ENCODE measurements at regions not wholly inside any gene's neighbourhood (a gene's known extent, or its start where the extent isn't known, plus 50 kb on each side); places are given as distances from the start of the nearest gene placed in this dataset.
"Not testable (repeated sequence)": the region's sequence is repeated elsewhere in the genome, so short reads cannot be mapped to it uniquely, and the experiment has no call there.

DNA sequence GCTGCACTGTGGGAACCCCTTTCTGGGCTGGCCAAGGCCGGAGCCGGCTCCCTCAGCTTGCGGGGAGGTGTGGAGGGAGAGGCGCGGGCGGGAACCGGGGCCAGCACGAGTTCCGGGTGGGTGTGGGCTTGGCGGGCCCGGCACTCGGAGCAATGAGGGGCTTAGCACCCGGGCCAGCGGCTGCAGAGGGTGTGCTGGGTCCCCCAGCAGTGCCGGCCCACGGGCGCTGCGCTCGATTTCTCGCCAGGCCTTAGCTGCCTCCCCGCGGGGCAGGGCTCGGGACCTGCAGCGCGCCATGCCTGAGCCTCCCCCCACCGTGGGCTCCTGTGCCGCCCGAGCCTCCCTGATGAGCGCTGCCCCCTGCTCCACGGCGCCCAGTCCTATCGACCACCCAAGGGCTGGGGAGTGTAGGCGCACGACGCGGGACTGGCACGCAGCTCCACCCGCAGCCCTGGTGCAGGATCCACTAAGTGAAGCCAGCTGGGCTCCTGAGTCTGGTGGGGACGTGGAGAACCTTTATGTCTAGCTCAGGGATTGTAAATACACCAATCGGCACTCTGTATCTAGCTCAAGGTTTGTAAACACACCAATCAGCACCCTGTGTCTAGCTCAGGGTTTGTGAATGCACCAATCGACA lies 180.8 kb upstream of the OTX2 start:
- DNase-seq, result not testable (repeated sequence)

DNA sequence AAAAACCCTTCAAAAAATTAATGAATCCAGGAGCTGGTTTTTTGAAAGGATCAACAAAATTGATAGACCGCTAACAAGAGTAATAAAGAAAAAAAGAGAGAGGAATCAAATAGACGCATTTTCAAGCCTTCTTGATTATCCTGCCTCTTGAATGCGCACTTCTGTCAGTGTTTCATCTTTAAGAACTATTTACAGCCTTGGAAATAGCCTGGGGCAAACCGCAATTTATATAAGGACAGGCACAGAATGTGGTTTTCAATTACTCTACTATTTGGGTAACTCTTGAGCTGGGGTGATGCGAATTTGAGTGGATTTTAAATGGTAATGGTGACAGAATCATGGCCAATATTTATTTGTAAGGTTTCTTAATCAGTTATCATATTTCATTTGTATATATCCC lies 179.1 kb upstream of the OTX2 start:
- DNase-seq, result no peak

DNA sequence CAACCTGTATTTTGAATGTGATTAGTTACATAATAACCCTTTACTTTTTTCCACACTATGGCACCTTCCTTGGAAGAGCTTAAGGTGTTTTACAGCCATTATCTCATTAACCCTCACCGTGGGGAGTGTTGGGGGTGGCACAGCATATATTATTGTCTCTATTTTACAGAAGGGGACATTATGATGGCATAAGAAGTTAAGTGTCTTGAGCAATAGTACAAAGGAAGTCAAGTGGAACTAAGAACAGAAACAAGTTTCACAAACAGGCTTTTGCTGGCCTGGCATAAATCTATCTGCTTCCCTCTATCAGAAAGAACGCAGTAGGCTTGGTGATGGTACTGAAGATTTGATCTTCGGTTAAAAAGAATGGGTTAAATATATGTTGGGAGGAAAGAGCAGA lies 169.7 kb upstream of the OTX2 start:
- no peak for DNase-seq

DNA sequence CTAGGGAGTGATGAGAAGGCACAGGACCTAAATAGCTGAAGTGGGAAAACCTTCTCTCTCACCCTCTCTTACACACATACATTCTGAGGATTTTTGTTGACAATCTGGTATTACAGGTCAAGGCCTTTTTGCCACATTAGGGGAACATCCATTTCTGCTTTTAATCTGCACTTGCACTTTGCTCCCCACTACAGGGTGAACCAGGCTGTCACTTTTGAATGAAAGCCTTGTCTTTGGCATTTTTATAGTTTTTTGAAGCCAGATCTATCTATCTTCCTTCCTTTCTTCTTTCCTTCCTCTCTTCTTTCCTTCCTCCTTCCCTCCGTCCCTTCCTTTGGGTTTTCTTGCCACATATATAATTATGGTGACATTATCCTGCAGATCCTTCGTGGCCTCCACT lies 165.9 kb upstream of the OTX2 start:
- no peak for DNase-seq

DNA sequence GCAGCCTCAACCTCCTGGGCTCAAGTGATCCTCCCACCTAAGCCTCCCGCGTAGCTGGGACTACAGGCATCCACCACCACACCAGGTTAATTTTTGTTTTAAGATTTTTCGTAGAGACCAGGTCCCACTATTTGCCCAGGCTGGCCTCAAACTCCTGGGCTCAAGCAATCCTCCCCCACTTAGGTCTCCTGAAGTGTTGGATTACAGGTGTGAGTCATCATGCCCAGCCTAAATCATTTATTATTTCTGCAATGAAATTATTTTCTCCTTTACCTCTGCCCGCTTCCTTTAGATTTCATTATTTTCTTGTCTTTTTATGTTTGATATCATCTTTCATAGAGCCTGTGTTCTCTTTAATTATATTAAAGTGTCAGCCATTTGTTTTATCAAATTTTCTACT lies 165.2 kb upstream of the OTX2 start:
- no peak for DNase-seq

DNA sequence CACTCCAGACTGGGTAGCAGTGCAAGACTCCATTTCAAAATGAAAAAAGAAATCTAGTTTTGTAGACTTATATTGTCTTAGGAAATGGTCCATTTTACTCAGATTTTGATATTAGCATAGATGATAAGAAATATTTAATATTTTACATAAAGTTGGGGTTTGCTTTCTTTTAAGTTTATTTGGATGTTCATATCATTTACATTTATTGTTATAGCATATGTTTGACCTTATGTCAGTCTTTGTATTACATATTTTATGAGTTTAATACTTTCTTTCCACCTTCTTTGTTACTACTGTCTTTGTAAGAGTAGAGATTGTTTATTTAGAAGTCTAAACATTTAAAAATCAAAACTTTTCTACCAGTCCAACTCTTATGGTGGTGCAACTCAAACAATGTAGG lies 162.7 kb upstream of the OTX2 start:
- DNase-seq, result no peak

DNA sequence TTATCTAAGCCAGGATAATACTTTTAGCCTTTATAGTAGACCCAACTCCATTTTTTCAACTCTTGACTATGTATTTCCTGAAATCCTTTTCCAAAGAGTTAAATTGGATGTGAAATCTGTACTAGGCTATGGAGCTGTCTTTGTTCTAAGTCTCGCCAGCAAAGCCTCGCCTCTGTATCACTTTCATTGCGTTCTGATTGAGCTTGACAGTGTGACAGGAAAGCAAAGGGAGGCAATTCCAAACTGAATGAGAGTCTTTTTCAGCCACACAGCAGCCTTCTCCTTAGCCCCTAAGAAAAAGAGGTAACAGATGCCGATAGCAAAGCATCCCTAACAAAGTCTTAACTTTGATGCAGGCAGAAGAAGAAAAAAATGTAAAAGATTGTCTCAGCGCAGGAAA lies 154.6 kb upstream of the OTX2 start:
- no peak for DNase-seq

DNA sequence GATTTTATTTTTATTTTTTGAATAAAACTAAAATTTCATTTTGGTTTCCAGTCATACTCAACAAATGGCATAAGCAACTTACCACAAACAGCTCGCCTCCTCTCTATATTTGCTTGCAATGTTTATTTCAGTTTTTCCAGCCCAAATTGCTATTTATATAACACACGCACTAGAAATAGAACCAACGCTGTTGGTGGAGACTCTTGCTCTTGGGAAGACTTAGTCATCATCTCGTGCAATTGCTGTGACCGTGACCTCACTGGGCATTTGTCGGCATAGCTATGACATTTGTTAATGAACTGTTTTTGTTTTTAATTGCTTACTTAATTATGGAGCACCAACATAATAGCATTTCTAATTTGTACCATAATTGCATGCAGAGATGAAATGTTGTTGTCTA lies 153.1 kb upstream of the OTX2 start:
- DNase-seq, result no peak

DNA sequence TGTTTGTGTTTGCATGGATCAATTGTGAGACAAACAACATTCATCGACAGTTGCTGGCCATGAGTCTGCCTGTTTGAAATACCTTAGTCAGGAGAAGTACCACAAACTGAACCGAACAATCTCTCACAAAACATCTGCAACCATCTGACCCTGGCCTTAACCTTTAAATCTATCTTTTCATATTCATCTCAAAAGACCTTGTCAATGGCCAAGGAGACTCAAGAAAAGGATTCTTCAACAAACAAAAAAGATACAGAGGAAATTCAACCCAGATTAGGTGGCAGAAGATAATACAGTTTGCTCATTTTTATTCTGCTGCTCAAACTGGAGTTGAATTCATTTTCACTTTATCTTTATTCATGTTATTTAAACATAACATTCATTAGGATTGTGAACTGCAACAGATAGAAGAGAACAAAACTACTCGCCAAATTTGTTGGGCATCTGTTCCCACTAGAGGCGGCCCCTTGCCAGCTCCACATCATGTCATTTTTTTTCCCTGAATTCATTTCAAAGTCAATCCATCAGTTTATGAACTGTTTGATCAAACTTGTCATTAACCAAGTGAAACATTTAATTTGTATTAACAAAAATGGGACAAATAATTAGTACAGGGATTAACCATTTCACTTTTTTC lies 152.3 kb upstream of the OTX2 start:
- no peak for DNase-seq

DNA sequence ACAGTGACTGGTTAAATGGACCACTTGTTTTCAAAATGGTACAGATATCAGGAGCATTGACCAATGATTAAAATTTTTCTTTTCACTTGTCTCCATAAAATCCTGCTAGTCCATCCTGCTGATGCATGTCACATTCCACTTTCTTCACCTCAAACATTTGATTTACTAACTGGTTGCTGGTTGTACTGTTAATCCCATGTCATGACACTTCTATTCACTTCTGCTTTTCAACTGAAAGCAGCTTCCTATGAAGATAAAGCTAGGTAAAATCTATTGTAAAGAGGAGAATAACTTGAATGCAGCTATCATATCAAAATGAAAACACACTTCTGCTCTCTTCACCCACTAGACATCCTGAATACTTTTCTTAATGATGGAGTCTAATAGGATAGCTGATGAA lies 149.6 kb upstream of the OTX2 start:
- DNase-seq, result peak in 1 of 2 experiments; percentile 1

DNA sequence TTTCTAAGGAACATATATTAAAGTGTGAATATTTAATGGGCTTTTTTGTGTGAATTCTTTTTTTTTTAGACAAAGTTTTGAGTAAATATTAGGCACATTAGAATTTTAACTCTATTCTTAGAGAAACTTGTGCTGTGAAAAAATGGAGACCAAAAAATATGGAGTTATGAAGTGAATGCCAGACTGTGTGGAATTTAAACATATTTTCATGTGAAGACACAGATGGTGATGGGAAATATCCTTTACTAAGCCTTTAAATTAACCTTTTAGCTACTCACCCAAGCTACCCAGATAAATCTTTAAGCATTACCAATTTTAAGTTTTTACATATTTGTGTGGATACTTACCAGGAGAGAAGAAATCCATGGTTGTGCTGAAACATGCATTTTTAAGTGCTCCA lies 148.8 kb upstream of the OTX2 start:
- no peak for DNase-seq

DNA sequence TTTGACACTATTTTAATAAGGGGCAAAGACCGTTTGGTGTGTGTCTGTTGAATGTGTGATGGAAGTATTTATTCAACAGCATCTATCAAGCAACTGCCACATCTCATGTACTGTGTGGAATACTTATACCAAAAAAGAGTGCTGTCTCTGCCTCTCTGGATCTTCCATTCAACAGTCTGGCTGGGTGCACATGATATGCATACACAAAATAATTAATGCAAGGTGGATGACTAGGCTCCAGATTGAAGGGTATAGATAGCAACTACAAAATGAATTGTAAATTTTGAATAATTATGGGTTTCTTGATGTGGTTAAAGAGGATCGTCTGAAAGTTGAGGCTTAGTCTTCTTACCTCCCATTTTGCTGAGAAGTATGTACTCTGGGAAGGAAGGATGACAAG lies 145.9 kb upstream of the OTX2 start:
- no peak for DNase-seq

DNA sequence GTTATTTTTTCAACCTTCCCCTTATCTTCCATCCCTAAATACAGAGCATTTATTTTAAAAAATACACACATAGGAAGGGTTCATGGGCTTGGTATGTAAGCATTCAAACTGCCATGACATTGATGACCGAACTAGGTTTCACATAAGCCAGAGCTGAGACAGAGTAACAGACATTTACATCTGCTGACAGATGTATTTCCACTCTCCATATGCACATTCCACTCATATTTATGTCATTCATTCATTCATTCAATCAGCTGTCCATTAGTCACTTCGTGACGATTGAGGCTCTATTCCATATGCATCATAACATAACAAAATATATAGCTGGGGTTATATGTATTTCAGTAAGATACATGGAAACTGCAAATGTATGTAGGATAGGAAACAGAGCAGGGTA lies 145.5 kb upstream of the OTX2 start:
- no peak for DNase-seq

DNA sequence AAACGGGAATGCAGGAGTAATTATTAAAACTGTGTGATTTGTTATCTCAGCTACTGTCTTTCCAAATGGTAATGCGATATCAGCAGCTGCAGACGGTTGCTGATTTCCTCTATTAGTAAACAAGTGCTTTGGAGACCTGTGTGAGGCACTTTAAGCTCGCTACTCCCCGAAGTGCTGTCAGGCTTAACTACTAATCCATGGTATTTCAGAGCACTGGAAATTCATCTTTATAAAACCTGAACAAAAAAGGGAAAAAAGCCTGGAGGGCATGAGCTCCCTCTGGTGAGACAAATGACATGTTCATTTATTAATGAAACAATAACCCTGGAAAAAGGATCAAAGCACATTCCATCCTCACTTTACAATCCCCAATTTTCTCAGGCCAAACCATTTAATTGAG lies 143.6 kb upstream of the OTX2 start:
- no peak for DNase-seq

DNA sequence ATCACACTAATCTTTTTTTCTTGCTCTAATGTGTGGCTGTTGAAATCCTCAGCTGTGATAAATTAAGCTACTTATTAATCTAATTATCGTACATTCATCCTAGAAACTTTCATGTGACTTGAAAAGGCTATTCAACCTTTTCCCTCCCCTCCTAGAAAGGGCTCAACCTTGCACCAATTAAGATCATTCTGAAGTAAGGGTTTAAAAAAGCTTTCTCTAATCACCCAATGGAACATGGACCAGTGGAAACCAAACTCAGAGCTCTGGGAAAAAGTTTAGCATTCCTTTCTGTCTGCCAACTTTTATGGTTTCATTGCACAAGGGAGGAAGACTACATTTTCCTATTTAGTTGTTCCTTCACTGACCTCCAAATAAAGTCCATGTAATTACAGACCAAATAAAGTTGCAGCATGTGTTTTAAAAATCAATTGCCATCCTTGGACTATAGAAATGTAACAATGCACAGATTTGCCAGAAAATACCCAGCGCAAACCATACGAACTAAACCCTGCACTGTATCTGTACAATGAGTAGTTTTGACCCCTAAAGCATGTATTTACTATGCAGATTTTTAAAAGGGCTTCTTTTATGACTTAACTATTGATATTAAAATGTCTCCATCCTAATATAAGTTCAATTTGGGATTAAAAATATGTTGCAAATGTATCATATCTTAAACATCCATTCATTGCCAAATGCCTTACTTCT lies 142.6 kb upstream of the OTX2 start:
- DNase-seq, result no peak

DNA sequence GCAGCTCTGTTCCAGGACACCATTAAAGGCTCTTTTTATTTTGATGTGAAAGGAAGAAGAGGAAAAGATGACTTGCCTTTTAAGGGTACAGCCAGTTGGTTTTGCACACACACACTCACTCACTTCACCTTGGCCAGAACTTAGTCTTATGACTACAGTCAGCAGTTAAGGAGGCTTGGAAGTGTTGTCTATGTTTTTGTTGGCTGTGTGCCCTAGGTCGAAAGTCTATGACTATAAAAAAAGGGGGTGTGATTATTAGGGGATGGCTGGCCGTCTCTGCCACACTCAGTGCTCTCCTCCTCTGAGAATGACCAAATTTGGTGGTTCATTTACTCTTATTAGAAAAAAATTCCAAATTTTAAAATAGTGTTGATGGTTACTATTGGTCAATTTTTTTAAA lies 139.5 kb upstream of the OTX2 start:
- DNase-seq, result no peak

DNA sequence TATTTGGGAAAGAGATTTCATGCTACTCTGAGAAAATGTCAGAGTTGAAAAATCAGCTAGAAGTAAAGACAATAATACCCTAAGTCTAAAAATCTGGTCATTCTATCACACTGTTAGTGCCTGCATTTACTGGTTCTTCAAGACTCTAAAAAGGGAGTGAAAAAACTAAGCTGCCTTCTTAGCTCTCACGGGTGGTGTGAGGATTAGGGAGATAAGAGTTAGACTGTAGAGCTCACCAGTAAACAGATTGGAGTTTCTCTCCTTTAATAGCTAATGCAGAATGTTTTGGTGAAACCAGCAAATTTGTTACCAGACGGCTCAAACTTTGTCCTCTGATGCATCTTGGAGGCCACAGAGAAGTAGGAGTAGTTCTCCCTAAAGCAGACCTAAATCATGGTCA lies 135.0 kb upstream of the OTX2 start:
- DNase-seq, result no peak

DNA sequence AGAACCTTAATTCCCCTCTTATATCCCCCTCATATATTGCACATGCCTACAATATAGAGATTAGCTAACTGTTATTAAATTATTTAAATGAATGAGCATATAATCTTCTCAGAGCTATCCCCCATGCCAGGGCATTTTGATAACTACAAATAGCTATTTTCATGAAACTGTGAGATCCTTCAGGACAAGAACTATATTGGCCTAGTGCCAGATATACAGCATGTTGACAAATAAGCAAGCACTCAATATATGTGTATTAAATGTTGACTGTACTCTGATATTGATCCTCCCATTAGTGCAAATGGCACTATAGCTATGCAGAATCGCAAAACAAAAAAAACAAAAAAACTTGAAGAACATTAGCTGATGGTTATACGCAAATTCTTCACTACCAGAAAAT lies 134.1 kb upstream of the OTX2 start:
- DNase-seq, result no peak

DNA sequence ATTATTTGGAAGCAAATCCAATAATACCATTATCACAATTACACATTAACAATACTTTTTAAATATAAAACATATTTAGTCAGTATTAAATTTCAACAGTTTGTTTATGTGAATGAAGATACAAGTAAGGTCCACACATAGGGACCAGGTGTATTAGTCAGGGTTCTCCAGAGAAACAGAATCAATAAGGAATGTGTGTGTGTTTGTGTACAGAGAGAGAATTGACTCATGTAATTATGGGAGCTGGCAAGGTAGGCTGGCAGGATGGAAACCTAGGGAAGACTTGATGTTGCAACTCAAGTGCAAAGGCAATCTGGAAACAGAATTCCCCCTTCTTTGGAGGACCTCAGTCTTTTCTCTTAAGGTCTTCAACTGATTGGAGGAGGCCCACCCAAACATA lies 123.2 kb upstream of the OTX2 start:
- DNase-seq, result no peak

DNA sequence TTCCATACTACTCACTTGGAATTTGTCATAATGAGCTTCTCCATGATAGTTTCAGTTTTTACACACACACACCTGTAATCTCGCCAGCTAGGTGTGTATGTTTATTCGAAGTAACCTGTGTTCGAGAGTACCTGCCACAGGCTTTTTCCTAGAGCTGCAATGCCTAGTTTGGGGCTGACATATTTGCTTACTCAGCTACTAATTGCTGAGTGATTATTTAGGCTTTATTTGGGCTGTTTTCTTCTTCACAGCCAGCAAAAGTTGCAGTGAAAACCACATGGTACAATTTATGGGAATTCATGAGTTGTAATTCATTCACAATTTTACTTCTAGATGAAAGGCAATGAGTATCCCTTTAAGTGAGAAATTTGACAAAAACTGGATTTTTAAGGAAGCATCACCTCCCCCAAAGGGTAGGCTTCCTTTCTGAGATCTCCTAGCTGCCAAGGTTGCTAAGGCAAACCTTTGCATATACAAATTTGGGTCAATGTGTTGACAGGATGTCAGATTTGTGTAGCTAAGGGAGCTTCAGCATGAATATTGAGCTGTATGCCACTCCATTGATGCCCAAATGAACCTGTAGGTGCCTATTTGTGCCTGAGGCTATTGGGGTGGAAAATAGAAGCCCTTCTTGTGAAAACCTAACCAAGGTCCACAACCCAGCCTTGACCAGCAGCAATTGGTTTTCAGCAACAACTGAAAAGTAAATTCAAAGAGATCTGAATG lies 108.7 kb upstream of the OTX2 start:
- DNase-seq, result no peak

DNA sequence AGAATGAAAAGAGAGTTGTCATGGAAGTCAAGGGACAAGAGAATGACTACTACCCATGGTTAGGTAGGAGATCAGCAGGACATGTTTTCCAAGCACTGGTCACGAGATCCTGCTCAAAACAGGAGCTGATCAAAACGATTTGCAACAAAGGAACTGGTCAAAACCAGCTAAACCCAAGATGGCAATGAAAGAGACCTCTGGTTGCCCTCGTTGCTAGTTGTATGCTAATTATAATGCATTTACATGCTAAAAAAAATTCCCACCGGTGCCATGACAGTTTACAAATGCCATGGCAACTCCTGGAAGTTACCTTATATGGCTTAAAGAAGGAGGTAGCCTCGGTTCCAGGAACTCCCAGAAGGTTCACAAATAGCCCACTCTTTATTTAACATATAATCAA lies 95.0 kb upstream of the OTX2 start:
- DNase-seq, result no peak

DNA sequence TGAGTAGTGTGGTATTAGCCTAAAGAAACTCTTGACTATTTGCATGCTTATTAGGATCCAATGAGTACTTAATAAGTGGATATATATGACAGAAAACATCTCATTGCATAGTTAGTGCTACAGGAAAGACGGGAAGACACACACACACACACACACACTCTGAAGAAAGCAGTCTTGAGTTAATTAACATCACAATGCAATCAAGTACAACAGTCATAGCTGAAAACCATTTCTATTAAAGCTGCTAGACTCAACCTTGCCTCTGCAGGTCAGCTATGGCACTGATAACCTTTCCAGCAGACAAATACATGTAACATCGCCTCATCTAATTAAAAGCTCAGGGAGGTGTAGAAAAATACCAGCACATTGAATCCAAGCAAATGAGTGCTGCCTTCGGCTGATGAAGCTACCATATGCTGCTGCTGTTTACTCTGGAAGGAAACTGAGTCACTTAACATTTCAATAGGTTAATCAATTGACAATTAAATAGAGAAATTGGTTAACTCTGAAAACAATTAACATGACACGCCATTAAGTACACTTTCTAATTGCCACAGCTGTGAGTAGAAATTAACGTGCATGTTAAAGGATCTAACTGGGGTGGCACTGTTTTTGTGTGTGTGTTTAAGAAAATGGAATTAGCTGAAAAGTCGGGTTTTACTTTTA lies 93.2 kb upstream of the OTX2 start:
- DNase-seq, result no peak

DNA sequence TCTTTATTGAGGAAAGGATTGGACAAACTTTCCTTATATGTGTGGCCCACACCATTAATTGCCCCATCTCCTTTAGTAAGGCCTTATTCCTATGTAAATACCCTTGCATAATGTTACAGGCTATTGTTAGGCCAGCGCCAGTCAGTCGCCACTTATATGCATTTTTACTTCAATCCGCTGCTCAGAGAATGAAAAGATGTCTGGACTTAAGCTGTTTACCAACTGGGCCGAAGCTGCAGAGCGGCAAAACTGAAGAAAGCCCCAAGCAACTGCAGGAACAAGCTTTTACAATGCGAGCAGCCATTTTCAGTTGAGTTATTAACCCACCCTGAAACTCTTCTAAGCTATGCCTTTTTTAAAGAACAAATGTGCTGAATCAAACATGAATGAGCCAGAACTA lies 92.1 kb upstream of the OTX2 start:
- DNase-seq, result no peak

Data from Kasumi-1 (cell line).